Mucosa of descending colon (tissue), 3 donors: ENCODE measurements at regions not wholly inside any gene's neighbourhood (a gene's known extent, or its start where the extent isn't known, plus 50 kb on each side); places are given as distances from the start of the nearest gene placed in this dataset.

ENCODE experiments used
- ATAC-seq: fragments of 200-7000 bp; cut with Tn5 transposase; one replicate; pipeline ENCODE4 v1.9.1; 2020; ENCODE audit warnings: mild to moderate bottlenecking, moderate library complexity
- DNase-seq, 3 donors: peaks; one replicate each; pipeline ENCODE4 v3.0.0-alpha.2; 2020
- H3K36me3 ChIP-seq: fragments of 200-600 bp; one replicate; pipeline ENCODE4 v1.8.0; 2021; ENCODE audit warnings: low read depth, mild to moderate bottlenecking
- H3K4me1 ChIP-seq: fragments of 200-600 bp; one replicate; pipeline ENCODE4 v1.8.0; 2021; ENCODE audit warnings: low read depth, mild to moderate bottlenecking
- H3K4me3 ChIP-seq: fragments of 200-600 bp; one replicate; pipeline ENCODE4 v1.8.0; 2021; ENCODE audit warnings: mild to moderate bottlenecking
- H3K9me3 ChIP-seq: fragments of 200-600 bp; one replicate; pipeline ENCODE4 v1.8.0; 2021; ENCODE audit warnings: mild to moderate bottlenecking
- intact Hi-C, 2 donors: fragments of 100-400 bp; cut with DNase I in 1 of 2; cut with micrococcal nuclease in 1 of 2; formaldehyde crosslinking; loops; one replicate each; pipeline versions ENCODE4 v1.11.0 to v1.11.1; 2022; cut with DNase I, micrococcal nuclease
- TF ChIP-seq, protein P1 (sequence below): fragments of 200-600 bp; IDR thresholded peaks from one replicate; pipeline ENCODE4 v1.8.0; 2022; ENCODE audit warnings: antibody characterized with exemption, mild to moderate bottlenecking
- donor health status: DM: no; HTN: no; CAD: no; lungs with moderate emphysema.
- donor health status: DM: no; HTN: no; CAD: no.
- donor health status: DM: no; HTN: yes; CAD: no.

DNA sequence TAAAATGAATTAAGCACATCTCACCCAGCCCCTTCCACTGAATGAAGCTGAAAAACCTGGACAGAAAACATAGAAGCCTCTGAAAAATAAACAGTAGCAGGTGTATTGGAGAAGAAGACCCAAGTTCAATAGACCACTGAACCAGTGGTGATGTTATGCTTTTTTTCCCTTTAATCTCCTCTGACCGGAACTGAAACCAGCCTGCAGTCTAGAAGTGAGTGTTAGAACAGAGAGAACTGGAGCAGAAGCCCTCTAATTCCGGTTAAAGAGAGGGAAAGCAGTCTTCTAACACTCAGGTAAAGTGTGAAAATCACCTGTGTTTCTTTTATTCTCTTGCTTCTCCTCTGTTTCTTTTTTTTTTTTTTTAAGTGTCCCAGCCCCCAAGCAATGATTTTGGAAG, 83.5 kb upstream of the CCL21 start:
- Histone ChIP-seq H3K4me1 (no peaks in the 10 kb centered on the region), H3K4me3 (no peak overlapping the region), H3K9me3 (no peaks in the 10 kb centered on the region), H3K36me3 (no peaks in the 10 kb centered on the region)
- no peak for ATAC-seq
- TF ChIP-seq, protein P1, sequence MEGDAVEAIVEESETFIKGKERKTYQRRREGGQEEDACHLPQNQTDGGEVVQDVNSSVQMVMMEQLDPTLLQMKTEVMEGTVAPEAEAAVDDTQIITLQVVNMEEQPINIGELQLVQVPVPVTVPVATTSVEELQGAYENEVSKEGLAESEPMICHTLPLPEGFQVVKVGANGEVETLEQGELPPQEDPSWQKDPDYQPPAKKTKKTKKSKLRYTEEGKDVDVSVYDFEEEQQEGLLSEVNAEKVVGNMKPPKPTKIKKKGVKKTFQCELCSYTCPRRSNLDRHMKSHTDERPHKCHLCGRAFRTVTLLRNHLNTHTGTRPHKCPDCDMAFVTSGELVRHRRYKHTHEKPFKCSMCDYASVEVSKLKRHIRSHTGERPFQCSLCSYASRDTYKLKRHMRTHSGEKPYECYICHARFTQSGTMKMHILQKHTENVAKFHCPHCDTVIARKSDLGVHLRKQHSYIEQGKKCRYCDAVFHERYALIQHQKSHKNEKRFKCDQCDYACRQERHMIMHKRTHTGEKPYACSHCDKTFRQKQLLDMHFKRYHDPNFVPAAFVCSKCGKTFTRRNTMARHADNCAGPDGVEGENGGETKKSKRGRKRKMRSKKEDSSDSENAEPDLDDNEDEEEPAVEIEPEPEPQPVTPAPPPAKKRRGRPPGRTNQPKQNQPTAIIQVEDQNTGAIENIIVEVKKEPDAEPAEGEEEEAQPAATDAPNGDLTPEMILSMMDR, result no peak
- intact Hi-C loops, result no loop called here
- no peak for DNase-seq

DNA sequence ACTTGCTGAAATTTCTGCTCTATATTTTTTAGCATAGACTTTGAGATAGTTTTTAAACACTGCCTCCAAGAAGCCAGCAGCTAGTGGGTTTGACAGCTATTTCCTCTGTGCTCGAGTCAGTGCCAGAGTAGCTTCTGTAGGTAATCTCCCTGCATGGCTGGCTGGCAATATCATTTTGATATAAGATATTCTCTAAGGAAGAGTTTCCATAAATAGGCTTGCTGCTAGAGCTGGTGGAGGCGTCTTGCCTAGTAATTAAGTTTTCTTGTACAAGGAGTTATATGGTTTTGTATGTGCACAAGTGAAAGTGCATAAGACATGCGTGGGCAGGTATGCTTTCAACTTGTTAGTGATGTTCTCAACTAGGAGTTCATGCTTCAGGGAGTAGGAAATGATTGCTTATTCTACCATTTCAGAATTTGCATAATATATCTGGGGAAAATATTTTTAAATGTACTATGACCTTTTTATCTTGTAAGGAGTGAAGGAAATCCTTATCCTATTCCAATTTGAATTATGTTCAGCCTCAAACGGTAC, 74.1 kb upstream of the CCL21 start:
- DNase-seq (no peak), ATAC-seq (no peak)
- Histone ChIP-seq H3K4me1 (no peaks in the 10 kb centered on the region), H3K9me3 (no peaks in the 10 kb centered on the region), H3K36me3 (no peaks in the 10 kb centered on the region), H3K4me3 (no peak overlapping the region)
- intact Hi-C loops, result no loop called here
- TF ChIP-seq, protein P1, result no peak

DNA sequence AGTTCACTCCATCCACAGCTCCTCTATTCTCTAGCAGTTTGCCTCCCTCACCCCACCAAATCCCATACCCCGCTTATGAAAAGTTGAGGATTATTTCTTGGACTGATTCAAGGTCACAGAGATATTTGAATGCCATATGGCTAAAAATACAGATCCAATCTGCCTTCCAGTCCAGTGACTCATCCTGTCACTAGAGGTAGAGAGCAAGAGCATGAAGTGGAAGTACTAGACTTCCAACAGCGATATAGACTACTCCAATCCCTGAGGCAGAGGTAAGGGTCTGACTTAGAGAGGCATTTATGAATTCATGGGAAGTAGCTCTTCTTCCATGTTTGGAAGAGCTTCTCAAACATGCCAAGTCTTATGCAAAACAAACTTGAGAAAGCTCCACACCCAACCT, 72.4 kb upstream of the CCL21 start:
- no peak overlapping the region for H3K4me3 ChIP-seq
- no peak for ATAC-seq
- TF ChIP-seq, protein P1, result no peak
- no peaks in the 10 kb centered on the region for H3K9me3 ChIP-seq
- H3K36me3 ChIP-seq, result no peaks in the 10 kb centered on the region
- intact Hi-C loops, result no loop called here
- no peak for DNase-seq
- H3K4me1 ChIP-seq, result no peaks in the 10 kb centered on the region

DNA sequence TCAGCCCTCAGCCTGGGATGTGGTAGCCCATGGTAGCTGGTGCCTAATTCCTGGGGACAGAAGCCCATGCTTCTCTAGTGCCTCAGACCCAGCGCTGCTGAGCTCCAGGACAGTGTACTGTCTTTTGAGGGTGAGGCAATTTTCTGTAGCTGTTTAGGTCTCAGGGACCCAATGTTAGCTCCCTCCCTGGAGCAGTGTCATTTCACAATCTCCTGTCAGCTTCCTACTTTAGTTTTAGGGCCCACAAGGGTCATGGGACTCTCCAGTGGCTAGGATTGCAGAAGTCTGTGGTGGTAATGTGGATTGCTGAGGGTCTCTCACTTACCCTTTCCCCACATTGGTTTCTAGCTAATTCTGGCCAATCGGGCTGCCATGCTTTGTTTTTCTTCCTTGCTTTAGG, 67.7 kb upstream of the CCL21 start:
- no peaks in the 10 kb centered on the region for H3K36me3 ChIP-seq
- intact Hi-C loops, result no loop called here
- ATAC-seq, result no peak
- TF ChIP-seq, protein P1, result no peak
- peak in 1 of 3 donors; percentile 4 for DNase-seq
- no peaks in the 10 kb centered on the region for H3K4me1 ChIP-seq
- H3K4me3 ChIP-seq, result no peak overlapping the region
- no peaks in the 10 kb centered on the region for H3K9me3 ChIP-seq

DNA sequence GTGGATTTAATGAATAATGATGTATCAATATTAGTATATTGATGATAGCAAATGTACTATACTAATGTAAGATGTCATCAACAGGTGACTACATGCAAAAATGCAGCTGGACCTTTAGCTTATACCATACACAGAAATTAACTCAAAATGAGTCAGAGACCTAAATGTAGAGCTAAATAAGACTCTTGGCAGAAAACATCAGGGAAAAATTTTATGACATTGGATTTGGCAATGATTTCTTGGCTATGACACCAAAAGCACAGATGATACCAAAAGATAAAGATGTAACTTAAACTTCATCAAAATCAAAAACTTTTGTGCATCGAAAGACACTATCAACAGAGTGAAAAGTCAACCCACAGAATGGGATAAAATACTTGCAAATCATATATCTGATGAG, 64.0 kb upstream of the CCL21 start:
- Histone ChIP-seq H3K4me1 (no peaks in the 10 kb centered on the region), H3K9me3 (no peaks in the 10 kb centered on the region), H3K4me3 (no peak overlapping the region), H3K36me3 (no peaks in the 10 kb centered on the region)
- intact Hi-C loops, result no loop called here
- TF ChIP-seq, protein P1, result no peak
- DNase-seq (no peak), ATAC-seq (no peak)

DNA sequence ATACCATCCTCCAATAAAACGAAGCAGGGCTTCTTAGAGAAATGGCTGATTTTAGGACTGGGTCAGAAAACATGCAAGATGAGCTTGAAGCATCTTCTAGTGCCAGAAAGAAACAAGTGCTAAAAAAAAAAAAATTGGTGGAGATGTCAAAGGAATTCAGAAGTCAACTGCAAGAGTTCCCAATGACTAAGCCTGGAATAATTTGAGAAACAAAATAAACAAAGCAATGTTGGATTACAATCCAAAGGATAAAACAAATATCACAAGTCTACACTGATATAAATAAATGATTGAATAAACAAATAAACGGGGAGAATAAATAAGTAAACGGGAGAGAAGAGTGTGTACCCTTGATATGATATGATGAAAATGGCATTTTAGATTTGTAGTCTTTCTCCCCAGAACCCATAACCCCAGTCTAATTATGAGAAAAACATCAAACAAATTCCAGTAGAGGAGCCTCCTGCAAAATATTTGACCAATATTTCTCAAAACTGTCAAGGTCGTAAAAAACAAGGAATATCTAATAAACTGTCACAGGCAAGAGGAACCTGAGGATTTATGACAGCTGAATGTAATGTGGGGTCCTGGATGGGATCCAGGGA, 63.5 kb upstream of the CCL21 start:
- Histone ChIP-seq H3K4me3 (no peak overlapping the region), H3K9me3 (no peaks in the 10 kb centered on the region), H3K36me3 (no peaks in the 10 kb centered on the region), H3K4me1 (no peaks in the 10 kb centered on the region)
- TF ChIP-seq, protein P1, result no peak
- ATAC-seq (no peak), DNase-seq (no peak)
- intact Hi-C loops, result no loop called here
